CD4-positive, CD25-positive, alpha-beta regulatory T cell (primary cell): ENCODE measurements at regions not wholly inside any gene's neighbourhood (a gene's known extent, or its start where the extent isn't known, plus 50 kb on each side); places are given as distances from the start of the nearest gene placed in this dataset.
"Not testable (repeated sequence)": the region's sequence is repeated elsewhere in the genome, so short reads cannot be mapped to it uniquely, and the experiment has no call there.

Source experiments
- ATAC-seq, 2 donors: fragments of 150-1000 bp; cut with Tn5 transposase; one replicate each; pipeline ENCODE4 v1.10.0; 2021; ENCODE audit warnings: low read depth in 2 of 2, moderate number of reproducible peaks in 2 of 2, moderate library complexity in 1 of 2
- DNase-seq, 3 donors: peaks; one replicate each; pipeline versions ENCODE4 v3.0.0 to v3.0.0-alpha.2; 2012 to 2022; ENCODE audit warnings: mixed read lengths in 1 of 3
- H3K27ac ChIP-seq: one replicate; pipeline ENCODE4 v1.7.0; 2013; ENCODE audit warnings: mild to moderate bottlenecking, low read length; ENCODE audit not compliant: insufficient read depth, poor library complexity, severe bottlenecking
- H3K27me3 ChIP-seq: one replicate; pipeline ENCODE4 v1.7.0; 2013; ENCODE audit warnings: low read length; ENCODE audit not compliant: control insufficient read depth, insufficient read depth
- H3K36me3 ChIP-seq: one replicate; pipeline ENCODE4 v1.7.0; 2013; ENCODE audit warnings: mild to moderate bottlenecking, low read length, moderate library complexity; ENCODE audit not compliant: control insufficient read depth, insufficient read depth
- H3K4me1 ChIP-seq: 2 replicates; pipeline ENCODE4 v1.7.0; 2013; ENCODE audit warnings: mild to moderate bottlenecking, low read length; ENCODE audit not compliant: insufficient read depth, control insufficient read depth, poor library complexity, severe bottlenecking
- H3K4me3 ChIP-seq: one replicate; pipeline ENCODE4 v1.7.0; 2013; ENCODE audit warnings: low read depth, mild to moderate bottlenecking, low read length, moderate library complexity
- H3K9me3 ChIP-seq, 2 experiments: 1 replicate in 1 of 2; 2 replicates in 1 of 2; pipeline ENCODE4 v1.7.0; 2013; ENCODE audit warnings: low read length in 2 of 2, mild to moderate bottlenecking in 1 of 2, moderate library complexity in 1 of 2; ENCODE audit not compliant: control insufficient read depth in 2 of 2
- H3K27ac Mint-ChIP-seq, 3 donors: one replicate each; pipeline ENCODE4 v1.8.0; 2020 to 2022; ENCODE audit warnings: mild to moderate bottlenecking in 3 of 3, mixed read lengths in 3 of 3, moderate library complexity in 2 of 3
- H3K27me3 Mint-ChIP-seq: one replicate; pipeline ENCODE4 v1.8.0; 2022; ENCODE audit warnings: mild to moderate bottlenecking, mixed read lengths
- H3K36me3 Mint-ChIP-seq: one replicate; pipeline ENCODE4 v1.8.0; 2020; ENCODE audit warnings: mixed read lengths
- H3K4me1 Mint-ChIP-seq, 4 donors: one replicate each; pipeline ENCODE4 v1.8.0; 2020 to 2022; ENCODE audit warnings: mixed read lengths in 4 of 4, mild to moderate bottlenecking in 1 of 4
- H3K4me3 Mint-ChIP-seq, 4 donors: one replicate each; pipeline ENCODE4 v1.8.0; 2020 to 2022; ENCODE audit warnings: mild to moderate bottlenecking in 4 of 4, mixed read lengths in 4 of 4, moderate library complexity in 3 of 4
- H3K9me3 Mint-ChIP-seq, 7 donors: one replicate each; pipeline ENCODE4 v1.8.0; 2020 to 2022; ENCODE audit warnings: mixed read lengths in 7 of 7, mild to moderate bottlenecking in 3 of 7, moderate library complexity in 2 of 7

GRCh38 chr14:46550836-46551235 lies 100.7 kb downstream of the RPL10L start:
- no peaks in the 10 kb centered on the region for H3K4me1 ChIP-seq
- Mint-ChIP-seq H3K36me3 (no peaks in the 10 kb centered on the region), H3K27me3 (no peaks in the 10 kb centered on the region), H3K27ac (no peak overlapping the region), H3K9me3 (peaks cover 3 to 46% (median 11%) of the 10 kb centered on the region in 7 donors), H3K4me3 (no peak overlapping the region), H3K4me1 (no peaks in the 10 kb centered on the region)
- H3K9me3 ChIP-seq, result peaks cover 0 to 3% of the 10 kb centered on the region in 2 experiments
- H3K27me3 ChIP-seq, result no peaks in the 10 kb centered on the region
- H3K27ac ChIP-seq, result no peak overlapping the region
- H3K36me3 ChIP-seq, result no peaks in the 10 kb centered on the region
- DNase-seq (no peak), ATAC-seq (no peak)
- H3K4me3 ChIP-seq, result no peak overlapping the region

- Histone ChIP-seq H3K27ac (no peak overlapping the region), H3K27me3 (no peaks in the 10 kb centered on the region), H3K9me3 (no peaks in the 10 kb centered on the region), H3K4me3 (no peak overlapping the region), H3K36me3 (no peaks in the 10 kb centered on the region), H3K4me1 (no peaks in the 10 kb centered on the region)
- Mint-ChIP-seq H3K4me3 (no peak overlapping the region), H3K9me3 (peaks cover 3 to 28% (median 8%) of the 10 kb centered on the region in 7 donors), H3K36me3 (no peaks in the 10 kb centered on the region), H3K27ac (no peak overlapping the region), H3K27me3 (no peaks in the 10 kb centered on the region), H3K4me1 (no peaks in the 10 kb centered on the region)
- no peak for ATAC-seq
- no peak for DNase-seq
These were observed 110.6 kb downstream of the RPL10L start for GRCh38 chr14:46540986-46541385.

GRCh38 chr14:46519121-46519520 lies 132.5 kb downstream of the RPL10L start:
- Mint-ChIP-seq H3K27me3 (no peaks in the 10 kb centered on the region), H3K36me3 (no peaks in the 10 kb centered on the region), H3K9me3 (peaks cover 2 to 29% (median 6%) of the 10 kb centered on the region in 7 donors), H3K27ac (no peak overlapping the region), H3K4me3 (no peak overlapping the region), H3K4me1 (no peaks in the 10 kb centered on the region)
- Histone ChIP-seq H3K27me3 (no peaks in the 10 kb centered on the region), H3K4me1 (no peaks in the 10 kb centered on the region), H3K9me3 (no peaks in the 10 kb centered on the region), H3K4me3 (no peak overlapping the region), H3K36me3 (no peaks in the 10 kb centered on the region), H3K27ac (no peak overlapping the region)
- ATAC-seq, result no peak
- DNase-seq, result no peak

GRCh38 chr14:46508752-46509151 lies 142.8 kb downstream of the RPL10L start:
- H3K36me3 ChIP-seq, H3K27ac ChIP-seq, DNase-seq, H3K9me3 ChIP-seq, H3K27ac Mint-ChIP-seq, H3K27me3 ChIP-seq, H3K4me1 ChIP-seq, H3K4me3 ChIP-seq, ATAC-seq, H3K36me3 Mint-ChIP-seq, H3K27me3 Mint-ChIP-seq, H3K4me3 Mint-ChIP-seq, H3K4me1 Mint-ChIP-seq: not testable (repeated sequence)
- H3K9me3 Mint-ChIP-seq, result peaks cover 0 to 15% (median 5%) of the 10 kb centered on the region in 7 donors

GRCh38 chr14:46499521-46499920 lies 152.1 kb downstream of the RPL10L start:
- Mint-ChIP-seq H3K4me3 (no peak overlapping the region), H3K27ac (no peak overlapping the region), H3K4me1 (no peaks in the 10 kb centered on the region), H3K9me3 (peaks cover 0 to 24% (median 15%) of the 10 kb centered on the region in 7 donors), H3K27me3 (no peaks in the 10 kb centered on the region), H3K36me3 (no peaks in the 10 kb centered on the region)
- Histone ChIP-seq H3K4me1 (no peaks in the 10 kb centered on the region), H3K27ac (no peak overlapping the region), H3K9me3 (peaks cover 0 to 3% of the 10 kb centered on the region in 2 experiments), H3K27me3 (no peaks in the 10 kb centered on the region), H3K4me3 (no peak overlapping the region), H3K36me3 (no peaks in the 10 kb centered on the region)
- ATAC-seq (no peak), DNase-seq (no peak)

GRCh38 chr14:46496409-46496808 lies 155.2 kb downstream of the RPL10L start:
- no peak for ATAC-seq
- Histone ChIP-seq H3K36me3 (no peaks in the 10 kb centered on the region), H3K27ac (no peak overlapping the region), H3K4me1 (no peaks in the 10 kb centered on the region), H3K4me3 (no peak overlapping the region), H3K27me3 (no peaks in the 10 kb centered on the region), H3K9me3 (peaks cover 0 to 3% of the 10 kb centered on the region in 2 experiments)
- Mint-ChIP-seq H3K27me3 (no peaks in the 10 kb centered on the region), H3K4me1 (no peaks in the 10 kb centered on the region), H3K27ac (no peak overlapping the region), H3K4me3 (no peak overlapping the region), H3K36me3 (no peaks in the 10 kb centered on the region), H3K9me3 (peaks cover 4 to 25% (median 10%) of the 10 kb centered on the region in 7 donors)
- no peak for DNase-seq

GRCh38 chr14:46490238-46490685 lies 161.3 kb downstream of the RPL10L start:
- H3K27me3 Mint-ChIP-seq, result no peaks in the 10 kb centered on the region
- Histone ChIP-seq H3K27me3 (no peaks in the 10 kb centered on the region), H3K36me3 (no peaks in the 10 kb centered on the region), H3K4me1 (no peaks in the 10 kb centered on the region), H3K27ac (no peak overlapping the region), H3K9me3 (peaks cover 0 to 4% of the 10 kb centered on the region in 2 experiments), H3K4me3 (no peak overlapping the region)
- no peak for ATAC-seq
- no peak overlapping the region for H3K27ac Mint-ChIP-seq
- H3K9me3 Mint-ChIP-seq, result peaks cover 2 to 25% (median 7%) of the 10 kb centered on the region in 7 donors
- no peaks in the 10 kb centered on the region for H3K36me3 Mint-ChIP-seq
- DNase-seq, result no peak
- H3K4me3 Mint-ChIP-seq, result no peak overlapping the region
- no peaks in the 10 kb centered on the region for H3K4me1 Mint-ChIP-seq

GRCh38 chr14:46488374-46488773 lies 163.2 kb downstream of the RPL10L start:
- Histone ChIP-seq H3K27me3 (no peaks in the 10 kb centered on the region), H3K36me3 (no peaks in the 10 kb centered on the region), H3K4me1 (no peaks in the 10 kb centered on the region), H3K9me3 (peaks cover 0 to 4% of the 10 kb centered on the region in 2 experiments), H3K27ac (no peak overlapping the region), H3K4me3 (no peak overlapping the region)
- Mint-ChIP-seq H3K9me3 (peaks cover 2 to 19% (median 7%) of the 10 kb centered on the region in 7 donors), H3K4me3 (no peak overlapping the region), H3K27me3 (no peaks in the 10 kb centered on the region), H3K36me3 (no peaks in the 10 kb centered on the region), H3K4me1 (no peaks in the 10 kb centered on the region), H3K27ac (no peak overlapping the region)
- DNase-seq (no peak), ATAC-seq (no peak)
